ENCODE measurements at regions not wholly inside any gene's neighbourhood (a gene's known extent, or its start where the extent isn't known, plus 50 kb on each side); places are given as distances from the start of the nearest gene placed in this dataset.
"Not testable (repeated sequence)": the region's sequence is repeated elsewhere in the genome, so short reads cannot be mapped to it uniquely, and the experiment has no call there.

GRCh38 chr17:71024969-71025368 lies 855.6 kb downstream of the KCNJ2 start:
- no peak for DNase-seq (ENCODE audit: low read depth)
- TF ChIP-seq CTCF (IDR thresholded peaks at IDR 0.05; ENCODE audit: control insufficient read depth, extremely low read depth, insufficient read depth), result no peak

GRCh38 chr17:71029246-71029645 lies 859.9 kb downstream of the KCNJ2 start:
- no peak for DNase-seq (ENCODE audit: low read depth)
- H3K4me3 ChIP-seq (ENCODE audit: low read depth, low read length), result no peak overlapping the region
- no peak for TF ChIP-seq CTCF (IDR thresholded peaks at IDR 0.05; ENCODE audit: control insufficient read depth, extremely low read depth, insufficient read depth)

More at GRCh38 chr17:71024969-71025368, 855.6 kb downstream of the KCNJ2 start:
- H3K4me3 ChIP-seq (ENCODE audit: low read depth, low read length), result no peak overlapping the region

- not testable (repeated sequence) for DNase-seq (ENCODE audit: low read depth); H3K4me3 ChIP-seq (ENCODE audit: low read depth, low read length)
These were observed 862.0 kb downstream of the KCNJ2 start for GRCh38 chr17:71031286-71031685.

GRCh38 chr17:71032746-71033273 lies 863.5 kb downstream of the KCNJ2 start:
- DNase-seq (ENCODE audit: low read depth), result no peak
- no peak for TF ChIP-seq CTCF (IDR thresholded peaks at IDR 0.05; ENCODE audit: control insufficient read depth, extremely low read depth, insufficient read depth)
- H3K4me3 ChIP-seq (ENCODE audit: low read depth, low read length), result no peak overlapping the region

- DNase-seq (ENCODE audit: low read depth), result no peak
- no peak for TF ChIP-seq CTCF (IDR thresholded peaks at IDR 0.05; ENCODE audit: control insufficient read depth, extremely low read depth, insufficient read depth)
- no peak overlapping the region for H3K4me3 ChIP-seq (ENCODE audit: low read depth, low read length)
These were observed 864.0 kb downstream of the KCNJ2 start for GRCh38 chr17:71033336-71033735.

GRCh38 chr17:71035226-71035625 lies 865.9 kb downstream of the KCNJ2 start:
- TF ChIP-seq CTCF (IDR thresholded peaks at IDR 0.05; ENCODE audit: control insufficient read depth, extremely low read depth, insufficient read depth), result no peak
- no peak for DNase-seq (ENCODE audit: low read depth)
- no peak overlapping the region for H3K4me3 ChIP-seq (ENCODE audit: low read depth, low read length)

- H3K4me3 ChIP-seq (ENCODE audit: low read depth, low read length), result no peak overlapping the region
- no peak for DNase-seq (ENCODE audit: low read depth)
- no peak for TF ChIP-seq CTCF (IDR thresholded peaks at IDR 0.05; ENCODE audit: control insufficient read depth, extremely low read depth, insufficient read depth)
These were observed 868.1 kb downstream of the KCNJ2 start for GRCh38 chr17:71037386-71037785.

All from LNCaP clone FGC (cell line).